ENCODE measurements at regions not wholly inside any gene's neighbourhood (a gene's known extent, or its start where the extent isn't known, plus 50 kb on each side); places are given as distances from the start of the nearest gene placed in this dataset.

DNA sequence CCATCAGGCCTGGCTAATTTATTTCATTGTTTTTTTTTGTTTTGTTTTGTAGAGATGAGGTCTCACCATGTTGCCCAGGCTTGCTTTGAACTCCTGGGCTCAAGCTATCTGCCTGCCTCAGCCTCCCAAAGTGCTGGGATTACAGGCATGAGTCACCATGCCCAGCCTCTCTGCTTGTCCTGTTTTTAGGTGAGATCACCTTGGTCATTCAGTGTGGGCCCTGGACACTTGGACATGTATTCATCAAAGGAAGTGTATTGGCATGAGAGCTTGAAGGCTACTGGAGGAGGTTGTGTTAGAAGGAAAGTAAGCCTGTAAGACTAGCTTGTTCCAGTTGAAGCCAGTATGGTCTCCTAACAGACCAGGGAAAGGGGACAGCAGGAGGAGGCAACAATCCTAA lies 229.2 kb upstream of the RGPD4 start:
- H3K27me3 ChIP-seq (ENCODE audit: insufficient read depth) = no peaks in the 10 kb centered on the region
- ChIA-PET CTCF (no interaction called here), POLR2A (no interaction called here)
- H2AFZ ChIP-seq (ENCODE audit: low read depth) = no peak overlapping the region
- no peaks in the 10 kb centered on the region for H3K9me3 ChIP-seq
- TF ChIP-seq JUND (IDR thresholded peaks at IDR 0.05) = no peak
- TF ChIP-seq, protein P1, sequence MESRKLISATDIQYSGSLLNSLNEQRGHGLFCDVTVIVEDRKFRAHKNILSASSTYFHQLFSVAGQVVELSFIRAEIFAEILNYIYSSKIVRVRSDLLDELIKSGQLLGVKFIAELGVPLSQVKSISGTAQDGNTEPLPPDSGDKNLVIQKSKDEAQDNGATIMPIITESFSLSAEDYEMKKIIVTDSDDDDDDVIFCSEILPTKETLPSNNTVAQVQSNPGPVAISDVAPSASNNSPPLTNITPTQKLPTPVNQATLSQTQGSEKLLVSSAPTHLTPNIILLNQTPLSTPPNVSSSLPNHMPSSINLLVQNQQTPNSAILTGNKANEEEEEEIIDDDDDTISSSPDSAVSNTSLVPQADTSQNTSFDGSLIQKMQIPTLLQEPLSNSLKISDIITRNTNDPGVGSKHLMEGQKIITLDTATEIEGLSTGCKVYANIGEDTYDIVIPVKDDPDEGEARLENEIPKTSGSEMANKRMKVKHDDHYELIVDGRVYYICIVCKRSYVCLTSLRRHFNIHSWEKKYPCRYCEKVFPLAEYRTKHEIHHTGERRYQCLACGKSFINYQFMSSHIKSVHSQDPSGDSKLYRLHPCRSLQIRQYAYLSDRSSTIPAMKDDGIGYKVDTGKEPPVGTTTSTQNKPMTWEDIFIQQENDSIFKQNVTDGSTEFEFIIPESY (IDR thresholded peaks at IDR 0.05; ENCODE audit: borderline replicate concordance, low read depth) = no peak
- no peak overlapping the region for H3K27ac ChIP-seq (ENCODE audit: low read depth in 2 of 2, low read length in 1 of 2)
- H4K20me1 ChIP-seq (ENCODE audit: insufficient read depth) = no peaks in the 10 kb centered on the region
- H3K4me2 ChIP-seq = no peak overlapping the region
- peaks cover 3 to 7% of the 10 kb centered on the region in 2 experiments; a peak in 2 of 4 replicates for H3K4me1 ChIP-seq (ENCODE audit: control insufficient read depth in 1 of 2, insufficient read depth in 2 of 2, low read depth in 1 of 2, low read length in 1 of 2)
- H3F3A ChIP-seq (replicated peaks; ENCODE audit: insufficient read depth) = peaks cover 8% of the 10 kb centered on the region
- H3K9me2 ChIP-seq = no peaks in the 10 kb centered on the region
- H3K9ac ChIP-seq = no peak overlapping the region
- H3K36me3 ChIP-seq (replicated peaks in 1 of 2; ENCODE audit: control insufficient read depth in 1 of 2, insufficient read depth in 2 of 2, low read length in 1 of 2) = no peaks in the 10 kb centered on the region
- H3K4me3 ChIP-seq (ENCODE audit: low read depth in 2 of 2, low read length in 1 of 2) = no peak overlapping the region
- no peaks in the 10 kb centered on the region for H3K79me2 ChIP-seq (ENCODE audit: insufficient read depth)
- DNase-seq = no peak

DNA sequence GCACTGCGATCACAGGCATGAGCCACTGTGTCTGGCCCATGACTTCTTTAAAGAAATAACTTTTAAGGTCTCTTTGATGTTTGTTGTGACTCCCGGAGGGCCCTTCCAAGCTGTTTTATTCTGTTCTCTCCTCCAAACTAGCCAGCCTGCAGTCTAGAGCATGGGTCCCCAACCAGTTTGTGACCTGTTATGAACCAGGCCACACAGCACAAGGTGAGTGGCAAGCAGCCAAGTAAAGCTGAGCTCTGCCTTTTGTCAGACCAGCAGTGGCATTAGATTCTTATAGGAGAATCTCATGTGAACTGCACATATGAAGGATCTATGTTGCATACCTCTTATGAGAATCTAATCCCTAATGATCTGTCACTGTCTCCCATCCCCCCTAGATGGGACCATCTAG lies 223.9 kb upstream of the RGPD4 start:
- no peaks in the 10 kb centered on the region for H3K27me3 ChIP-seq (ENCODE audit: insufficient read depth)
- CTCF ChIA-PET = no interaction called here
- H3K9me2 ChIP-seq = no peaks in the 10 kb centered on the region
- H3F3A ChIP-seq (replicated peaks; ENCODE audit: insufficient read depth) = no peaks in the 10 kb centered on the region
- no peak overlapping the region for H3K9ac ChIP-seq
- no peaks in the 10 kb centered on the region for H4K20me1 ChIP-seq (ENCODE audit: insufficient read depth)
- H2AFZ ChIP-seq (ENCODE audit: low read depth) = no peak overlapping the region
- no peak for TF ChIP-seq NRF1 (IDR thresholded peaks at IDR 0.05; ENCODE audit: low read depth, low read length)
- TF ChIP-seq FOXJ3 (CRISPR knock-in tag; IDR thresholded peaks at IDR 0.05) = no peak
- no peak for TF ChIP-seq RFX5 (IDR thresholded peaks at IDR 0.05; ENCODE audit: low read length)
- no peak for TF ChIP-seq RXRA (IDR thresholded peaks at IDR 0.05; ENCODE audit: borderline replicate concordance, low read depth)
- TF ChIP-seq, protein P2, sequence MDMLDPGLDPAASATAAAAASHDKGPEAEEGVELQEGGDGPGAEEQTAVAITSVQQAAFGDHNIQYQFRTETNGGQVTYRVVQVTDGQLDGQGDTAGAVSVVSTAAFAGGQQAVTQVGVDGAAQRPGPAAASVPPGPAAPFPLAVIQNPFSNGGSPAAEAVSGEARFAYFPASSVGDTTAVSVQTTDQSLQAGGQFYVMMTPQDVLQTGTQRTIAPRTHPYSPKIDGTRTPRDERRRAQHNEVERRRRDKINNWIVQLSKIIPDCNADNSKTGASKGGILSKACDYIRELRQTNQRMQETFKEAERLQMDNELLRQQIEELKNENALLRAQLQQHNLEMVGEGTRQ (IDR thresholded peaks at IDR 0.05; ENCODE audit: borderline replicate concordance, low read depth, low read length) = no peak
- TF ChIP-seq, protein P1 (IDR thresholded peaks at IDR 0.05; ENCODE audit: borderline replicate concordance, low read depth) = no peak
- no peak for TF ChIP-seq EZH2phosphoT487 (IDR thresholded peaks at IDR 0.05; ENCODE audit: borderline replicate concordance, low read depth)
- no peak for TF ChIP-seq SIN3A (IDR thresholded peaks at IDR 0.05; ENCODE audit: borderline replicate concordance, low read depth, low read length)
- no peak for TF ChIP-seq GABPA (IDR thresholded peaks at IDR 0.05; ENCODE audit: low read depth)
- no peak for TF ChIP-seq TEAD4 (IDR thresholded peaks at IDR 0.05; ENCODE audit: borderline replicate concordance, insufficient read depth)
- TF ChIP-seq POLR2AphosphoS5 (IDR thresholded peaks at IDR 0.05; ENCODE audit: low read depth, low read length) = no peak
- no peak for TF ChIP-seq TAF1 (IDR thresholded peaks at IDR 0.05; ENCODE audit: borderline replicate concordance, low read depth, low read length)
- TF ChIP-seq FOXM1 (IDR thresholded peaks at IDR 0.05; ENCODE audit: low read depth) = no peak
- TF ChIP-seq RAD21 (IDR thresholded peaks at IDR 0.05; ENCODE audit: low read length) = no peak
- TF ChIP-seq YY1 (IDR thresholded peaks at IDR 0.05; ENCODE audit: low read depth) = no peak
- TF ChIP-seq, protein P3, sequence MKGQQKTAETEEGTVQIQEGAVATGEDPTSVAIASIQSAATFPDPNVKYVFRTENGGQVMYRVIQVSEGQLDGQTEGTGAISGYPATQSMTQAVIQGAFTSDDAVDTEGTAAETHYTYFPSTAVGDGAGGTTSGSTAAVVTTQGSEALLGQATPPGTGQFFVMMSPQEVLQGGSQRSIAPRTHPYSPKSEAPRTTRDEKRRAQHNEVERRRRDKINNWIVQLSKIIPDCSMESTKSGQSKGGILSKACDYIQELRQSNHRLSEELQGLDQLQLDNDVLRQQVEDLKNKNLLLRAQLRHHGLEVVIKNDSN (IDR thresholded peaks at IDR 0.05; ENCODE audit: borderline replicate concordance, low read depth) = no peak
- no peak for TF ChIP-seq TCF12 (IDR thresholded peaks at IDR 0.05)
- no peak for TF ChIP-seq JUND (IDR thresholded peaks at IDR 0.05)
- no peaks in the 10 kb centered on the region; a peak in 1 of 4 replicates for H3K4me1 ChIP-seq (ENCODE audit: control insufficient read depth in 1 of 2, insufficient read depth in 2 of 2, low read depth in 1 of 2, low read length in 1 of 2)
- POLR2A ChIA-PET = no interaction called here
- no peak overlapping the region for H3K4me3 ChIP-seq (ENCODE audit: low read depth in 2 of 2, low read length in 1 of 2)
- no peaks in the 10 kb centered on the region for H3K79me2 ChIP-seq (ENCODE audit: insufficient read depth)
- H3K4me2 ChIP-seq = no peak overlapping the region
- no peak overlapping the region for H3K27ac ChIP-seq (ENCODE audit: low read depth in 2 of 2, low read length in 1 of 2)
- no peak for DNase-seq
- WGBS (ENCODE audit: low lambda C conversion rate) = 88% methylated on average over 2 of the region's 2 CpGs
- H3K9me3 ChIP-seq = no peaks in the 10 kb centered on the region
- H3K36me3 ChIP-seq (replicated peaks in 1 of 2; ENCODE audit: control insufficient read depth in 1 of 2, insufficient read depth in 2 of 2, low read length in 1 of 2) = no peaks in the 10 kb centered on the region

Data from SK-N-SH (cell line).